Adrenal gland (tissue), 5 donors: ENCODE measurements at regions not wholly inside any gene's neighbourhood (a gene's known extent, or its start where the extent isn't known, plus 50 kb on each side); places are given as distances from the start of the nearest gene placed in this dataset.

Experiments used
- CTCF ChIP-seq, 6 experiments: fragments of 450-650 bp in 4 of 6; fragments of 200-600 bp in 2 of 6; sonication (generic) in 1 of 6; IDR thresholded peaks; 1 replicate in 5 of 6; 2 replicates in 1 of 6; pipeline versions ENCODE4 v1.5.1 to v1.8.0; 2016 to 2021; ENCODE audit warnings: antibody characterized with exemption in 6 of 6, mild to moderate bottlenecking in 2 of 6, moderate library complexity in 1 of 6
- POLR2A ChIP-seq, 2 donors: fragments of 450-650 bp; IDR thresholded peaks; one replicate each; pipeline ENCODE4 v1.6.1; 2017; ENCODE audit warnings: antibody characterized with exemption in 2 of 2, mild to moderate bottlenecking in 2 of 2, moderate library complexity in 1 of 2
- donor health status: DM: no; HTN: no; CAD: no.

- TF ChIP-seq CTCF (IDR thresholded peaks at IDR 0.05) = no peak
- TF ChIP-seq POLR2A (IDR thresholded peaks at IDR 0.05) = no peak
Measured at GRCh38 chr21:27586326-27586725, 619.4 kb upstream of the ADAMTS5 start.
